Chondrocyte (in vitro differentiated cells): ENCODE measurements at regions not wholly inside any gene's neighbourhood (a gene's known extent, or its start where the extent isn't known, plus 50 kb on each side); places are given as distances from the start of the nearest gene placed in this dataset.
"Not testable (repeated sequence)": the region's sequence is repeated elsewhere in the genome, so short reads cannot be mapped to it uniquely, and the experiment has no call there.

Experiments
- DNase-seq: peaks from one replicate; pipeline ENCODE4 v3.0.0; 2021; ENCODE audit warnings: mixed read lengths, low spot score
- H3K27ac Mint-ChIP-seq: one replicate; pipeline ENCODE4 v1.8.0; 2021; ENCODE audit warnings: mild to moderate bottlenecking, moderate library complexity, mixed read lengths; ENCODE audit not compliant: unreplicated experiment
- H3K27me3 Mint-ChIP-seq: 2 replicates; pipeline ENCODE4 v1.8.0; 2021; ENCODE audit warnings: low read depth, mixed read lengths
- H3K36me3 Mint-ChIP-seq: 2 replicates; pipeline ENCODE4 v1.8.0; 2021; ENCODE audit warnings: low read depth, mixed read lengths
- H3K4me1 Mint-ChIP-seq: 2 replicates; pipeline ENCODE4 v1.8.0; 2021; ENCODE audit warnings: low read depth, mild to moderate bottlenecking, mixed read lengths
- H3K4me3 Mint-ChIP-seq: one replicate; pipeline ENCODE4 v1.8.0; 2021; ENCODE audit warnings: mild to moderate bottlenecking, moderate library complexity, mixed read lengths; ENCODE audit not compliant: unreplicated experiment
- H3K9me3 Mint-ChIP-seq: 2 replicates; pipeline ENCODE4 v1.8.0; 2021; ENCODE audit warnings: low read depth, mixed read lengths
- CTCF ChIP-seq: fragments of 200-600 bp; sonication (generic); IDR thresholded peaks from 2 replicates; pipeline ENCODE4 v1.5.0; 2021; ENCODE audit warnings: antibody characterized with exemption, mild to moderate bottlenecking, moderate library complexity

GRCh38 chr4:3874028-3874415 is 107.8 kb downstream of the ADRA2C start:
- Mint-ChIP-seq H3K27ac (no peak overlapping the region), H3K9me3 (peaks cover 14% of the 10 kb centered on the region), H3K4me3 (no peak overlapping the region), H3K27me3 (peaks cover 60% of the 10 kb centered on the region), H3K36me3 (peaks cover 8% of the 10 kb centered on the region), H3K4me1 (peaks cover 5% of the 10 kb centered on the region)
- DNase-seq, result peak; percentile 51
- no peak for TF ChIP-seq CTCF

DNA sequence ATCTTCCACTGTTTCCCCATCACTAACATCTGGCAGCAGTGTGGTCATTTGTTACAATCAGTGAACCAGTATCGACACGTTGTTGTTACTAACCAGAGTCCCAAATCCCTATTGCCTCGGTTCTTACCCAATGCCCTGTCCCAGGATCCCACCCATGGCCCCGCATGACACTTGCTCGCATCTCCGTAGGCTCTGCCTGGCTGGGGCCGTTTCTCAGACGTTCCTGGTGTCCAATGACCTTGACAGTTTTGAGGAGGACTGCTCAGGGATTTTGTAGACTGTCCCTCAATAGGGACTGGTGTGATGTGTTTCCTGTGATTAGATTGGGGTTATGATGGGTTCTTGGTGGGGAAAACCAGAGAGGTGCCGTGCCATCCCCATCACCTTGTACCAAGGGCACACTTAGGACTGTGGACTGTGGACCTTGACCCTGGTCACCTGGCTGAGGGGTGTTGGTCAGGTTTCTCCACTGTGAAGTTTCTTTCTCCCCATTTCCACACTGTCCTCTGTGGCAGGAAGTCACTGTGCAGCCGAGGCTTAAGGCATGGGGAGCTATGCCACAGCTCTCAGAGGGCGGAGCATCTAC is 108.4 kb downstream of the ADRA2C start:
- H3K4me1 Mint-ChIP-seq, result peaks cover 5% of the 10 kb centered on the region
- no peak for TF ChIP-seq CTCF
- no peak overlapping the region for H3K27ac Mint-ChIP-seq
- peaks cover 14% of the 10 kb centered on the region for H3K9me3 Mint-ChIP-seq
- no peak overlapping the region for H3K4me3 Mint-ChIP-seq
- peaks cover 8% of the 10 kb centered on the region for H3K36me3 Mint-ChIP-seq
- DNase-seq, result no peak
- H3K27me3 Mint-ChIP-seq, result peaks cover 65% of the 10 kb centered on the region

DNA sequence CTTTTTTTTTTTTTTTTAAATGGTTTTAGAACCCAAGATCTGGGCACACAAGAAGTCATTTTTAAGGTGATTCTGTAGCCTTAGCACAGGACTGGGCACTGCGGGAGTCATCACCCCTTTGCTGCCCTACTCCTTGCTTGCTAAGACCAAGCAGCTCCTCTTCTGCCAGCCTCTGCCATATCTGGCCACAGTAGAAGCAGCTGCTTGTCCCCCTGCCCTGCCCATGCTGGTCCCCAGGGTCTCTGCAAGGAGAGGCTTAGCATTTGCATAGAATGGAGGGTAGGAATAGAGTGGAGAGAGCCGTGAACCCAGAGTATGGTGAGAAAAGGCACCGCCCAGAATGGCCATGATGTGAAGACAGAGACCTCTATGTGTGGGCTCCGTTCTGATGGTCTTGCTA is 109.3 kb downstream of the ADRA2C start:
- no peak for TF ChIP-seq CTCF
- Mint-ChIP-seq H3K27me3 (peaks cover 60% of the 10 kb centered on the region), H3K36me3 (peaks cover 8% of the 10 kb centered on the region), H3K9me3 (peaks cover 14% of the 10 kb centered on the region), H3K4me3 (no peak overlapping the region), H3K27ac (no peak overlapping the region), H3K4me1 (peaks cover 5% of the 10 kb centered on the region)
- DNase-seq, result no peak

GRCh38 chr4:3876057-3876845 is 110.1 kb downstream of the ADRA2C start:
- not testable (repeated sequence) for DNase-seq, H3K27ac Mint-ChIP-seq, H3K36me3 Mint-ChIP-seq, H3K4me1 Mint-ChIP-seq, H3K4me3 Mint-ChIP-seq
- Mint-ChIP-seq H3K9me3 (peaks cover 14% of the 10 kb centered on the region), H3K27me3 (peaks cover 59% of the 10 kb centered on the region)

DNA sequence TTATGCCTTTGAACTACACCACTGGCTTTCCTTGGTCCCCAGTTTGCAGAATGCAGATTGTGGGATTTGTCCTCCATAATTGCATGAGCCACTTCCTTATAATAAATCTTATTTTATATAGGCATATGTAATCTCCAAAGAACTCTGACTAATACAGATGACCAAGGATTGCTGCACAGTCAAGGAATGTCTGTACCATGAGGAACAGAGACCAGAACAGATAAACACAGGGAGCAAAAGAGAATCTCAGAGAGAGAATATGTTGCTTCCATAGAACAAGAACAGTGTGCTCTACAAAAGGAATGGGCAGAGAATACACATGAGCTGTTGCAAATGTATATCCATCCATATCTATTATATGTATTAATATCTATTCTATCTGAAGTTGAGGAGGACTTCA is 111.1 kb downstream of the ADRA2C start:
- H3K27ac Mint-ChIP-seq, result no peak overlapping the region
- no peak for TF ChIP-seq CTCF
- peaks cover 8% of the 10 kb centered on the region for H3K36me3 Mint-ChIP-seq
- DNase-seq, result no peak
- no peaks in the 10 kb centered on the region for H3K4me1 Mint-ChIP-seq
- peaks cover 14% of the 10 kb centered on the region for H3K9me3 Mint-ChIP-seq
- peaks cover 63% of the 10 kb centered on the region for H3K27me3 Mint-ChIP-seq
- H3K4me3 Mint-ChIP-seq, result no peak overlapping the region

GRCh38 chr4:3877868-3878267 is 111.7 kb downstream of the ADRA2C start:
- no peak for TF ChIP-seq CTCF
- H3K27ac Mint-ChIP-seq, result no peak overlapping the region
- peaks cover 63% of the 10 kb centered on the region for H3K27me3 Mint-ChIP-seq
- no peaks in the 10 kb centered on the region for H3K4me1 Mint-ChIP-seq
- H3K4me3 Mint-ChIP-seq, result no peak overlapping the region
- no peak for DNase-seq
- peaks cover 14% of the 10 kb centered on the region for H3K9me3 Mint-ChIP-seq
- H3K36me3 Mint-ChIP-seq, result peaks cover 8% of the 10 kb centered on the region
